Neutrophil (primary cell): ENCODE measurements at regions not wholly inside any gene's neighbourhood (a gene's known extent, or its start where the extent isn't known, plus 50 kb on each side); places are given as distances from the start of the nearest gene placed in this dataset.

ENCODE experiments used
- H3K27ac ChIP-seq: fragments of 200-600 bp; sonication (generic); 2 replicates; pipeline ENCODE4 v1.5.1; 2016; ENCODE audit warnings: mild to moderate bottlenecking, moderate library complexity
- H3K27me3 ChIP-seq: fragments of 200-600 bp; sonication (generic); 2 replicates; pipeline ENCODE4 v1.6.0; 2016; ENCODE audit warnings: mild to moderate bottlenecking
- H3K36me3 ChIP-seq: fragments of 200-600 bp; sonication (generic); 2 replicates; pipeline ENCODE4 v1.5.1; 2017
- H3K4me1 ChIP-seq, 2 experiments: fragments of 200-600 bp in 1 of 2; sonication (generic) in 1 of 2; 1 replicate in 1 of 2; 2 replicates in 1 of 2; pipeline versions ENCODE4 v1.5.1 to v1.6.1; 2013 to 2016; ENCODE audit warnings: low read depth in 1 of 2, low read length in 1 of 2, mild to moderate bottlenecking in 1 of 2, moderate library complexity in 1 of 2; ENCODE audit not compliant: control insufficient read depth in 1 of 2, insufficient read depth in 1 of 2
- H3K4me3 ChIP-seq, 2 experiments: fragments of 200-600 bp in 1 of 2; sonication (generic) in 1 of 2; 1 replicate in 1 of 2; 2 replicates in 1 of 2; pipeline ENCODE4 v1.5.1; 2013 to 2016; ENCODE audit warnings: low read depth in 1 of 2, low read length in 1 of 2, mild to moderate bottlenecking in 1 of 2, moderate library complexity in 1 of 2
- H3K9me3 ChIP-seq: fragments of 200-600 bp; sonication (generic); 2 replicates; pipeline ENCODE4 v1.5.1; 2016
- TF ChIP-seq, protein P1 (sequence below): fragments of 200-600 bp; sonication (generic); IDR thresholded peaks from 2 replicates; pipeline ENCODE4 v1.5.1; 2016; ENCODE audit warnings: antibody characterized with exemption

DNA sequence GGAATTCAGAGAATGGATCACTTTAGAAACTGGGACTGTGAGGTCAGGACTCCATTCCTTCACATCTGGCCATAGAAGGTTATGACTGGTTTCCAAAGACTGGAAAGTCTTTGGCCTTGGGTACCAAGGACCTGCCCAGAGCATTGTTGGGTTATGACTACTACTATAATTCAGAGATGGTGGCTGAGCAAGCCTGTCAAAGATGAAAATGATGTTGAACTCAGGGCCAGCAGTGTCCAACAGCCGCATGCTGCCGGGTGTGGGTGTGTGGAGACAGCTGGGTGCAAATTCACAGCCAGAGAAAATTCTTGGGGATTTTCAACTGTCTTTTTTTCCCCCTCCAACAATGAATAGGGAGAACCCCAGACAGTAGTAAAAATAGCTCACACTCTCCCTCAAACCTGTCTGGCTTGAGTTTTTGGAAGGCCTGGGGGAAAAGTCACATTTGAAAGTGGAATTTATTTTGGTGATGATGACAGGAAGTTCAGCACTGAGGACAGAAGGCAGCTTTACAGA is 166.8 kb upstream of the NCAM1 start:
- Histone ChIP-seq H3K4me3 (no peak overlapping the region), H3K4me1 (no peaks in the 10 kb centered on the region), H3K27me3 (no peaks in the 10 kb centered on the region), H3K27ac (no peak overlapping the region), H3K36me3 (no peaks in the 10 kb centered on the region), H3K9me3 (no peaks in the 10 kb centered on the region)
- TF ChIP-seq, protein P1, sequence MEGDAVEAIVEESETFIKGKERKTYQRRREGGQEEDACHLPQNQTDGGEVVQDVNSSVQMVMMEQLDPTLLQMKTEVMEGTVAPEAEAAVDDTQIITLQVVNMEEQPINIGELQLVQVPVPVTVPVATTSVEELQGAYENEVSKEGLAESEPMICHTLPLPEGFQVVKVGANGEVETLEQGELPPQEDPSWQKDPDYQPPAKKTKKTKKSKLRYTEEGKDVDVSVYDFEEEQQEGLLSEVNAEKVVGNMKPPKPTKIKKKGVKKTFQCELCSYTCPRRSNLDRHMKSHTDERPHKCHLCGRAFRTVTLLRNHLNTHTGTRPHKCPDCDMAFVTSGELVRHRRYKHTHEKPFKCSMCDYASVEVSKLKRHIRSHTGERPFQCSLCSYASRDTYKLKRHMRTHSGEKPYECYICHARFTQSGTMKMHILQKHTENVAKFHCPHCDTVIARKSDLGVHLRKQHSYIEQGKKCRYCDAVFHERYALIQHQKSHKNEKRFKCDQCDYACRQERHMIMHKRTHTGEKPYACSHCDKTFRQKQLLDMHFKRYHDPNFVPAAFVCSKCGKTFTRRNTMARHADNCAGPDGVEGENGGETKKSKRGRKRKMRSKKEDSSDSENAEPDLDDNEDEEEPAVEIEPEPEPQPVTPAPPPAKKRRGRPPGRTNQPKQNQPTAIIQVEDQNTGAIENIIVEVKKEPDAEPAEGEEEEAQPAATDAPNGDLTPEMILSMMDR = no peak

DNA sequence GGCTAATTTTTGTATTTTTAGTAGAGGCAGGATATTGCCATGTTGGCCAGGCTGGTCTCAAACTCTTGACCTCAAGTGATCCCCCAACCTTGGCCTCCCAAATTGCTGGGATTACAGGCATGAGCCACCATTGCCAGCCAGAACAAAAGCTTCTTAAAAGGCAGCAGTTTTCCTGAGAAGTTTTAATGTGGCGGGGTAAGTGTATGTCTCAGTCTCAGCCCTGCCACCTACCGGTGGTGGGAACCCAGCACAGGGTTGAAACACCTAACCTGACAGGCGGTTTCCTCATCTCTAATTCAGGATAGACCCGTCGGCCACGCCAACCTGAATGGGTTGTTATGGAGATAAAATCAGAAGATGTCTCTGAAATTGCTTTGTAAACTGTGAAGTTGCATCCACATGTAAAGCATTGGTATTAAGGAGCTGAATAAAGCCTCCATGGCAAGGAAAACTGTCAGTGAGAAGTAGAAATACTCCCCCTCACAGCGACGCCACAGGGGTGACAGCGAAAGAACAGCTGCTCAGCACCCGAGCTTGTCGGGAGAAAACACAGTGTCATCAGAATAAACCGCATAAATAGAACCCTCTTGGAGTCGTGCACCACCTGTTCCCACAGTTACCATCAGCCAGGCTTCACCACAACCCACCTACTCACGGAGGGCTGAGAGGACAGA is 165.9 kb upstream of the NCAM1 start:
- no peak overlapping the region for H3K4me3 ChIP-seq
- H3K36me3 ChIP-seq = no peaks in the 10 kb centered on the region
- TF ChIP-seq, protein P1 = no peak
- no peaks in the 10 kb centered on the region for H3K4me1 ChIP-seq
- H3K27ac ChIP-seq = no peak overlapping the region
- no peaks in the 10 kb centered on the region for H3K9me3 ChIP-seq
- H3K27me3 ChIP-seq = no peaks in the 10 kb centered on the region

DNA sequence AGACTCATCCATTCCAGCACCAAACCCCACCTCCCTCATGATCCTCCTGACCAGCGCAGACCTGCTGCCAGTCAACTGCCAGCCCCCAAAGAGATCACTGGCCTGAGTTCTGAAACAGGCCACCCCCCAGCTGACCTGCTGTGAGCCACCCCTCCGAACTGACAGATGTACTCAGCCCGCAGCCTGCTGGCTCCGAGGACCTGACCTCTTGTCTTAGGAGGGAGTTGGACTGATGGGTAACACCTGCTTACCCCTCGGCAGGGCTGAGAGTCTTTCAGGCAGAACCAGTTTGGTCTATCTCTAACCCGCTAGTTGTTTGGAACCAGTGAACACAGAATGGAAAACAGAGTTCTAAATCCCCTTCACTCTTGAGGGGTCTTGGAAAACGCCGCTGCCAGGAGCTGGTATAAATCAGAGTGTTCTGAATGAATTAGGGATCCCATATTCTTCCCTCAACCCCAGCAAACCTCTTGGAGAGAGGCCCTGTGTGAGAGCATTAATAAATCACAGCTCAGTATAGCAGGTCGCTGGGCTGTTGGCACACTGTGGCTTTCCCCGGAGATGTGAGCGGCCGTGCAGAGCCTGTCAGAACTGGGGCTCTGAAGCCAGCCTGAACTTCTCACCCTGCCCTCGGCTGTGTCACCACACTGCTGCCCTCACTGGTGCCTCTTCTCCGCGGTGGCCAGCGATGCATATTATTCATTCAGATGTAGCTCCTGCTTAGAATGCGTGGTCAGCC is 165.1 kb upstream of the NCAM1 start:
- Histone ChIP-seq H3K36me3 (no peaks in the 10 kb centered on the region), H3K27me3 (no peaks in the 10 kb centered on the region), H3K9me3 (no peaks in the 10 kb centered on the region), H3K4me1 (no peaks in the 10 kb centered on the region), H3K4me3 (no peak overlapping the region), H3K27ac (no peak overlapping the region)
- TF ChIP-seq, protein P1 = no peak

DNA sequence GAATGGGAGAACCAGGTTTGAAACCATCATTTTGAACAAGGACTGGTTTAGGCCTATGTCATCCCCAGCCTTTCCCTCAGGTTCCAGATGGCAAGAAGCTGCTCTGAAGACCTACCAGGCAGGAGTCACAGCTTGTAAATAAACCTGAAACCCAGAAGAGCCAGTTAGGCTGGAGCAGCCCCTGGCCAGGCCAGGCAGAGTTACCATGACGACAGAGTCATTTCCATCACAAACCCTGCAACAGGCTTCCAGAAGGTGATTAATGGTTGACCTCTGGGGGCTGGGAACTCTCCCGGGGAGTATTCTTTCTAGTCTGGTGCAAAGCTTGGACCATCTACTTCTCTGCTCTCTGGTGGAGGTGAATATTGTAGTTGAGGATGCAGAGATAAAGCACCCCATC is 164.1 kb upstream of the NCAM1 start:
- no peaks in the 10 kb centered on the region for H3K9me3 ChIP-seq
- H3K27ac ChIP-seq = no peak overlapping the region
- H3K27me3 ChIP-seq = no peaks in the 10 kb centered on the region
- no peak overlapping the region for H3K4me3 ChIP-seq
- H3K36me3 ChIP-seq = no peaks in the 10 kb centered on the region
- TF ChIP-seq, protein P1 = no peak
- H3K4me1 ChIP-seq = no peaks in the 10 kb centered on the region

DNA sequence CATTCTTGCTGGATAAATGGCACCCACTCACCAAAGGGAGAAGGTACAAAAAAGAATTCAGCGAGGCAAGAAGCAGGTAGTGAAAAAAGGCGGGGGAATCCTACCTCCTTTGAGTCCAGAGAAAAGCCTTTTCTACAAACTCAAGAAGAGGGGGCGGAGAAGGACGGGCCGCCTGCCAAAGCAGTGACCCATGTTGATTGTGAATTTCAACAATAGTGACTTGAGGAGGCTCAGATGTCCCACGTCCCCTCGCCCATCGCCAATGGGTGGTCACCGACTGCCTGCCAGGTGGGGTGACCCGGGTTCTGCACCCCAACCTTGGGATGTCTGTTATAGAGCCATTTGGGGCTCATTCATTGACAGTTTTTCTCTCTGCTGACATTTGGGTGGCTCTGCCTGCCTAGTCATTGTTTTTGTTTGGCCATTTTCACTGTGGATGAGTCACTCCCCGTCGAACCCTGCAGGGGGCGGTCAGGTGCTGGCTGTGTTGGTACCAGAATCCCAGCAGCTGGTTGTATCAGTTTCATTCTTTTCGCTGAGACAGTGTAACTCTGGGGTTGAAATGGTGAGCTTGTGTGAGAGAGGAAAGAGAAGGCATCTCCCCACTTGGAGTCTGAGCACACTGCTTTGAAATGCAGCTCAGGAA is 163.4 kb upstream of the NCAM1 start:
- Histone ChIP-seq H3K4me1 (no peaks in the 10 kb centered on the region), H3K36me3 (no peaks in the 10 kb centered on the region), H3K27me3 (no peaks in the 10 kb centered on the region), H3K4me3 (no peak overlapping the region), H3K9me3 (no peaks in the 10 kb centered on the region), H3K27ac (no peak overlapping the region)
- TF ChIP-seq, protein P1 = no peak
